HT-29 (cell line): ENCODE measurements at regions not wholly inside any gene's neighbourhood (a gene's known extent, or its start where the extent isn't known, plus 50 kb on each side); places are given as distances from the start of the nearest gene placed in this dataset.
A peak's percentile ranks its signal among the peaks of the same experiment; 100 is the strongest.

ENCODE experiments used
- DNase-seq: peaks from one replicate; pipeline ENCODE4 v3.0.0-alpha.2; 2015; ENCODE audit warnings: low spot score

- DNase-seq = peak; percentile 36
Measured at GRCh38 chr5:56516035-56516434, 282.9 kb upstream of the ANKRD55 start.

GRCh38 chr5:56515011-56515410 is 281.9 kb upstream of the ANKRD55 start:
- no peak for DNase-seq

- no peak for DNase-seq
Measured at GRCh38 chr5:56514245-56514644, 281.1 kb upstream of the ANKRD55 start.

- DNase-seq = no peak
Measured at GRCh38 chr5:56513141-56513540, 280.0 kb upstream of the ANKRD55 start.

- DNase-seq = no peak
Measured at GRCh38 chr5:56512313-56512996, 279.3 kb upstream of the ANKRD55 start.

DNA sequence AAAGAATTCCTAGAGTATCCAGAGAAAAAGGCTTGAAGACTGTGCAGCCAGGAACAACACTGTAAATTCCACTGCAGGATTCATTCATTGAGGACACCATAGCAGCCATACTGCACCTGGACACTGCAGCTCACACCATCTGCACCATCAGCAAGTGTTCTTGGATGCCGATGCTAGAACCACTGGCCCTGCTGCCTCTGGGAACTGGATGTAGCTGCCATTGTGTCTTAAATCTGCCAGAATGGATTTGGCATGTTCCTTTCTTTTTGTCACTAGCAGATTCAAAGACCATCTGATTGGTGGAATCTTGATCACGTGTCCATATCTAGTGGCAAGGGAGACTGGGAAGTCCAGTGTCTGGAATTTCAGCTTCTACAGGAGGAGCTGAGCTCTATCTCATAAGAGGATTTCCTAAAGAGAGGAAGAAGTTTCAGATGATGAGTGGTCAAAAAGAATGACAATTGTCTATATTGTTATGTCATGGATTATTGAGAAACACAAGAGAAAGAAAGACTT is 278.3 kb upstream of the ANKRD55 start:
- DNase-seq = no peak

DNA sequence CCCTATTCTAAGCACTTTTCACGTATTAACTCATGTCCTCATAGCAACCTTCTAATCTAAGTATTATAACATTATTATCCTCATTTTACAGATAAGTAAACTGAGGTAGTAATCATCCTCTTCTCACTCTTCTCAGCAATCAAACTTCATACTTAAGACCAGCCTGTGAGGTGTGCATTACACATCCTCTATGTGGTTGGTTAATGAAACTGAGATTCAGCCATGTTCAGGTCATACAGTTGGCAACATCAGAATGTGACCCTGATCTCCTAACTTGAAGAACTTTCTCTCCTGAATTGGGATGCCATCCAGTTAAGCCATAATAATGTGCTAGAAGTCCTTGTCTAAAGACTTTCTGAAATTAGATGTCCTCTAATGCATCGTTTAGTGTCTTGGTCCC is 275.1 kb upstream of the ANKRD55 start:
- no peak for DNase-seq

DNA sequence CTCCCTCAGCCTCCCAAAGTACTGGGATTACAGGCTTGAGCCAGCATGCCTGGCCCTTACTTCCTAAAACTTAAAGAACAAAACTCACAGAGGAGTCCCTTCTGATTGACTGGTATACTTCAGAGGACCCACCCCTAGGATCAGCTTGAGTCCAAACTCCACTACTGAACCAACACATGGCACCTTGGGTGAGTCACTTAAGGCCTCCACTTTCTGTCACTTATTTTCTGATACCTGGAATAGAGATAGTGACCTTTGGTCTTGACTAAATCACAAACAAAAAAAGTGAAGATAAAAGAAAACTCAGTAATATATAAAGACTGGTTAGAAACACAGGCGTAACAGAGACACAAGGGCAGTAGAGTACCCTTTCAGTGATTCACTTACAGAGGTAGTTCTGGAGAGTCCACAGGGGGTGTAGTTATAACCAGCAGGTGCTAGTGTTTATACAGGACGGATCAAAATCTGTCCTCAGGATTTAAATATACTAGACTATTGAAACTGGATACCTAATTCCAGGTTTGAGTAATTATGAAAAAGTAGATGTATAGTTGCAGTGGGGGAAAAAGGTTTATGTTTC is 274.3 kb upstream of the ANKRD55 start:
- peak; percentile 78 for DNase-seq

DNA sequence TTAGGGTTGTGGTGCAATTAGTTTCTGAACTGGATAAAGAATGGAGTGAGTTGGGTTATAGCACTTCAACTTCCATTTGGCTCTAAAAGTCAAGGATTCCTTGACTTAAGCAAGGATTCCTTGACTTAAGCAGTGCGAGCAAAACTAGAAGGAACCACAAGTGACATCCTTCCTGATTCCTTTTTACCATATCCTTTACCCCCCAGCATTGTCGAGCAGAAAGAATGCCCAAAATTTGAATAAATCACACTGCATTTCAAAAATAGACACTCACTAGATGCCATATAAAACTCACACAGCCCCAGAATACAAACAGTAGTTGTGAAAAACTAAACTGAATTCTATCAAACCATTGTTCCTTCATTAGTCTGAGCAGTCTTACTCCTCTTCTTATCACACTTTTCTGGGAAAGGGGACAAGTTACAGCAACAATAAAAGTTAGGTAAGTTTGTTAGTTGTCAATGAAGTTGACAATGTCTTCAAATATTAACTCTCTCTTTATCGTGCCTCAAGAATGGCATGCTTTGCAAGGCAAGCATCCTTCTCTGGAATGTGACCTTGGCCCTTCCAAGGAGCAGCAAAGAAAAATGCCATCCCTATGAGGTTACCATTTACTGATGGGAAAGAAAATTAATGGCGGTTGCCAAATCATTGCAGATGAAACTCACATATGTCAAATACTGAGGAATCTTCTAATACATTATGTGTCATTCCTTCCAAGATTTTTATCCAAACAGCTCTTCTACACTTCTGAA is 273.3 kb upstream of the ANKRD55 start:
- DNase-seq = no peak

DNA sequence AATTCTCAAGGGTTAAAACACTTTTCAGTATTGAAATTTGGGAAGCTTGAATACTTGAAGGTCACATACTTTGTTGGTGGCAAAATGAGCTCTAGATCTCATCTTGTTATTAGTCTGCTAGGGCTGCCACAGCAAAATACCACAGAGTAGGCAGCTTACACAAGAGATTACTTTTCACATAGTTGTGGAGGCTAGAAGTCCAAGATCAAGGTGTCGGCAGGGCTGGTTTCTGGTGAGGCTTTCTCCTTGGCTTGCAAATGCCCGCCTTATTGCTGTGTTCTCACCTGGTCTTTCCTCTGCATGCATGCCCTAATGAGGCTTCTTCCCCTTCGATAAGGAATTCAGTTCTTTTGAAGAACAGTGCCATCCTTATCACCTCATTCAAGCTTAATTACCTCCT is 270.8 kb upstream of the ANKRD55 start:
- DNase-seq = no peak

DNA sequence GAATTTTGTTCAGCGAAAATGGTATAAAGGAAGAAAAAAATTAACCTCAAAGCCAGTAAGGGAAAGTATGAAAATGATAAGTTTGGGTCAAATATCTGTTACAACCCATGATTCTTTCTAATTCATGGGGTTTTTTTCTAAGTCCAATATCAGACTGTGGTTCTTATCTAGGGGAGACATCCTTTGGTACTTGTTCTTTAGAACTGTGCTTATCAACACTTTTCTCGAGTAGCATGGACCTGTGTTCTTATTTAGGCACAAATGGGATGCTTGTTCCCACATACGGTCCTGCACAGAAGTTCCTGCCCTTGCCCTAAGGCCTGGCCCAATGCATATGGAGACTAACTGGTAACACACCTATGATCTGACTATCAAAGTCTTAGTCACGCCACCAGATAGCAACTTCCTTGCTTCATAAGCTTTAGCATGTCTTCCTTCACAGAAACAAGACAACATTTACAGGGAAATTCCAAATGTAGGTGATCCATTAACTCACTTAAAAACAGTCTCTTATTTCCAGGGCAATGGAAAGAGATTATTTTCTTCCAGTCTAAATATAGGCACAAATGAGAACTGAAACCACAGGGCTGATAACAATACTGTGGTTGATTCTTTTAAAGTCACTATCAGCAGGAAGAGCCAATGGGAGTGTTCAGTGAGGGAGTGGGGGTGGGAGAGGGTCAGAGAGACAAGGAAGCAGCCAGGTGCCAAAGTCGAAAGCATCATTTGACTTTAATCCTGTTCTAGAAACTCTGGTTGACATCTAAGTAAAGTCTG is 268.8 kb upstream of the ANKRD55 start:
- DNase-seq = no peak

- DNase-seq = no peak
Measured at GRCh38 chr5:56499901-56500300, 266.8 kb upstream of the ANKRD55 start.

GRCh38 chr5:56499491-56499890 is 266.4 kb upstream of the ANKRD55 start:
- DNase-seq = no peak

DNA sequence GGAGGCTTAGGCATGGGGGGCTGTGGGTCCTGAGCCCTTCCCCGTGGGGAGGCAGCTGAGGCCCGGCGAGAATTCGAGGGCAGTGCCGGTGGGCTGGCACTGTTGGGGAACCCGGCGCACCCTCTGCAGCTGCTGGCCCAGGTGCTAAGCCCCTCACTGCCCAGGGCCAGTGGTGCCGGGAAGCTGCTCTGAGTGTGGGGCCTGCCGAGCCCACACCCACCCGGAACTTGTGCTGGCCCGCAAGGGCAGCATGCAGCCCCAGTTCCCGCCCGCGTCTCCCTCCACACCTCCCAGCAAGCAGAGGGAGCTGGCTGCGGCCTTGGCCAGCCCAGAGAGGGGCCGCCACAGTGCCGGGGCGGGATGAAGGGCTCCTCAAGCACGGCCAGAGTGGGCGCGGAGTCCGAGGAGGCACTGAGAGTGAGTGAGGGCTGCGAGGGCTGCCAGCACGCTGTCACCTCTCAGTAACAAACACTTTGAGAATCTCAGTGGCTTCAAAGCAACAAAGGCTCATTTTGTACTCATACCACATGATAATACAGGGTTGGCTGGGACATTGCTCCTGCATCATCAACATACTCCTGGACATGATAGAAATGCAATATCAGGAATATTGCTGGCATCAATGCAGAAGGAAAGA is 265.7 kb upstream of the ANKRD55 start:
- no peak for DNase-seq

DNA sequence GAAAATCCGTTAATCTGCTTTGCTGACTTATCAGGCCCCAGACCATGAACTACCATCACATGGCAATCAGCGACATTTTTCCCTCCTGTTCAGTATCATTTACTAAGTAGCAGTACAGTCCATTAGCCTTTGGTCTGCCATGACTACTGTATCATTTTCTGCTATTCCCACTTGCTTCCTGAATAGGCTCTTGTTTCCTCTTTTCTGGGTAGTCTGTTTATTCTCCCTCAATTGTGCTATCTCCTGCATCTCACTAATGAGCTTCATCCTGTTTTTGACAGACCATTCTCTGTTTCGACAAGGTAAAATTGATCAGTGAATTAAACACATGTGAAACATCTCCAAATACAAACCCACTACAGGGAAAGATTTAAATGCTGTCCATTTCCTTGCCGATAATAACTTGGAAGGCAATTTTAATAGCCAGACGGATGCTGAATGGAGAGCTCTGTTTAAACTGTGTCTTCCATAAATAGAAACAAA is 263.5 kb upstream of the ANKRD55 start:
- no peak for DNase-seq

- DNase-seq = no peak
Measured at GRCh38 chr5:56494300-56494731, 261.2 kb upstream of the ANKRD55 start.

DNA sequence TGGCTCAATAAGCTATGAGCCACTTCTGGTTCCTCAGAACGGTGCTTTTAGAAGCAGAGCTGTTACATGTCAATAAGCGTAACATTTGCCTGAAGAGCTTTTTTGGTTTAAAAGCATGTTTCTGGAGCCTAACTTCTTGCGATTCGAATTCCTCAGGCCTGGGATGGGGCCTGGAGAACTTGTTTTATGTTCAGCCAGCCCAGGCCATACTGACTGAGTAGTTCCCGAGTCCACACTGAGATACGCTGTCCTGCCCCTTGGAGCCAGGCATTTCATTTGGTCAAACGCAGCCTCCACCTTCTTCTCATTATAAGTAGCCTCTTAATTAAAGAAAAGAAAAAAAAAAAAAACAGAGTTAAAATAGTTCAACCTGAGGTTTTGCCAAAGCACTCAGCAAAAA is 260.6 kb upstream of the ANKRD55 start:
- DNase-seq = no peak

GRCh38 chr5:56493308-56493707 is 260.2 kb upstream of the ANKRD55 start:
- no peak for DNase-seq

DNA sequence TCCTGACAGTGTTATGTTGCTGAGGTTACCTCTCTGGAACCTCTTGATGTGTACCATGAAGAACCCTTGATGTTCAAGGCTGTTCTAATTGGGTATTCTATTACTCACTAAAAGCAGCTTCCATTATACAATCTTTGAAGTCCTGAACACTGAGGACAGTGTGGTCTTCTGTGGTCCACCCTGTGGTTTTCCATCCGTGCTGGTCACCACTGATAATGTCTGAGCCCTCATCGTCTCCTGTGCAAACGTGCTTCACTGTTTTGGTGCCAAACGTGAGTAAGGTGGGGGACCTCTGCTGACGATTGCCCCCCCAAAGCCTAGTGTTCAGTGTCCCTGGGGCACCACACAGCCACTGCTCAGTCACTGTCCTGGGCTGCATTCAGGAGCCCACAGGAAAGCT is 259.7 kb upstream of the ANKRD55 start:
- DNase-seq = no peak

DNA sequence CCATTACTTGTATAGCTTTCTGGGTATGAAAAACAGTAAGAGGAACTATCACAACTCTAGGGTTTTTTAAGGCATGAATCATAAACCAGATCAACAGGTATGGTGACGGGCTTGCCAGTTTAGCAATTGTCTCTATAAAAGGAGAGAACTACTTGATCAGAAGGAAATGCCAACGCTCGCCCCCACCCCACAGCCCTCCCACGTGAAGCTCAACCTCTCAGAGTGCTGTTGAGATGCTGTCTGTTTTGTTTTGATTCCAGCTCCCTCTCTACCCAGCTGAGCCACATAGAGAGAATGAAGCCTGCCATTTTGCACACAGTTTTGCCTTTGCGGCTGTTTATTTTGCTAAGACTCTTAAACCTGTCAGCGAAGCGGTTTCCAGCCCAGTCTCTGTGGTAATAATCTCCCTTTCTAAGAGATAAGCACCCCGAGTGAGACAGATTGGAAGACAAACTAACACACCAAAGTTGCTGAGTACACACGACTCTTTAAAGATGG is 257.9 kb upstream of the ANKRD55 start:
- peak; percentile 94 for DNase-seq

- no peak for DNase-seq
Measured at GRCh38 chr5:56489272-56489671, 256.1 kb upstream of the ANKRD55 start.
